ENCODE measurements at regions not wholly inside any gene's neighbourhood (a gene's known extent, or its start where the extent isn't known, plus 50 kb on each side); places are given as distances from the start of the nearest gene placed in this dataset.

- peak; percentile 80 for DNase-seq
Observed at GRCh38 chr11:27904358-27905055, 203.4 kb downstream of the KIF18A start.

GRCh38 chr11:27902981-27903624 lies 202.8 kb upstream of the BDNF start:
- DNase-seq = peak; percentile 47

- DNase-seq = no peak
Observed at GRCh38 chr11:27898166-27898565, 197.9 kb upstream of the BDNF start.

DNA sequence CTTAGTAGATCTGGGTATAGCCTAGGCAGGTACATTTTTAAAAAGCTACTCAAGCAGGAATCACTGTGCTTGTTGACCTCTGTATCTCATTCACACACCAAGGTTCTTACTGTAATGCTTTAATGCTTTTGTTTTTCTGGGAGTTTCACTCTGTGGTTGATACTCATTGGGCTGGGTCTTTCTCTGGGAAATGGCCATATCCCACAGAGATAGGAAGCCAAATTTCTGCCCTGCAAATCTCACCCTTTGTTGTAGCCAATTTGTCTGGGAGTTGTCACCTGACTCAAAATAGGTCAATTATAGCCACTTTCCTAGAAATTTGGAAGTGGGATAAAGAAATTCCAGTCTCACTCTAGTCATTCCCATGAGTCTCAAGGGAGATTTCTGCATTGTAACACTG lies 195.8 kb upstream of the BDNF start:
- no peak for DNase-seq

- no peak for DNase-seq
Observed at GRCh38 chr11:27894552-27894951, 194.3 kb upstream of the BDNF start.

GRCh38 chr11:27886857-27887256 lies 186.6 kb upstream of the BDNF start:
- DNase-seq = no peak

- DNase-seq = peak; percentile 24
Observed at GRCh38 chr11:27882066-27882697, 181.9 kb upstream of the BDNF start.

- DNase-seq = no peak
Observed at GRCh38 chr11:27875831-27876775, 175.8 kb upstream of the BDNF start.

DNA sequence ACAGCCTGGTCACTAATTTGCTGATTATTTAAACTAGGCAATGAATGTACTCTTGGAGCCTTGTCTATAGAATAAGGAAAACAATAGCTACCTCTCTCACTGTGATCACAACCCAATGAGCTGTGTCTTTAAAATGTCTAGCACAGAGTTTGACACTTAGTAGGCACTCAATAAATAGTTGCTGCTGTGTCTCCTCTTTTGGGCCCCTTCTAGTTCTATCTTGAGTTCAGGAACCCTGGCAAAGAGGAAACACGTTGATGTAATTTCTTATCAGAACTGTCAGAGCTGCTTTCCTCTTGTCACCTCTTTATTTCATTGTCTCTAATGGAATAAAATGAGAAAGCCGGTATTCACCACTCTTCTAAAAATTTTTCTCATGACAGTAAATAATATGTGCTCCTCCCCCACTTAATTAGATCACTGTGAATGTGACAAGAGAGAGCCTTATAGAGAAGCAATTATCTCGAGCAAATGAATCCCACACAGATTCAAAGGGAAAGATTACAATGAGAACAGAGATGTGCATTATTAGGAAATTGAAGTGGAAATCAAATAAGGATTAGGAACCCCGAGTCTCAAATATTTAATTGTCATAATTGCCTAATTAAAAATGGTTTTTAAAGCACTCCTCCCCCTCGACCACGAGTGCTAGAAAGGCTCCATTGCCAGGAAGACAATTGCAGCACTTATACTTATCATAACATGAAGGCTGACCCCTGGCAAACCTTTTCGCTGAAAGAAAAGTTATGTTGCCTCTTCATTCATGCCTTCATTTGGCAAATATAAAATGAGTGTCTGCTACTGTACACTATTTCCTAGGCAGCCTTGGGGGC lies 175.0 kb upstream of the BDNF start:
- no peak for DNase-seq

DNA sequence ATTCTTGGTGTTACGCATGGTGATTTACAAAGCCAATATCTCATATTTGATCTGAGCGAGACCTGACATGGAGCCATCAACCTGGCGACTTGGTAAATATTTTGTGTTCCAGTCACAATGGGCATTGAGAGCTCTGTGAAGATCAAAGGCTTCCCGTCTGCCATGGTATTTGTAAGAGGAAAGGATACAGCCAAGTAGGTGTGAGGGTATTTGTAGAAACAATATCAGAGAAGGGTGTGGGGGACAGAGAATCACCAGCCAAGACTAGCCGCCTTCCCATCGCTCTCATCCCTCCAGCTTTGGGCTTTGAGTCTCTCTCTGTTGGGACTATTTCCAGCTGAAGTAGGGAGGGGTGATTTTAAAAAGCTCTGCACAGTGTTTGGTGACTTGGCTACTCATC lies 173.4 kb upstream of the BDNF start:
- no peak for DNase-seq

DNA sequence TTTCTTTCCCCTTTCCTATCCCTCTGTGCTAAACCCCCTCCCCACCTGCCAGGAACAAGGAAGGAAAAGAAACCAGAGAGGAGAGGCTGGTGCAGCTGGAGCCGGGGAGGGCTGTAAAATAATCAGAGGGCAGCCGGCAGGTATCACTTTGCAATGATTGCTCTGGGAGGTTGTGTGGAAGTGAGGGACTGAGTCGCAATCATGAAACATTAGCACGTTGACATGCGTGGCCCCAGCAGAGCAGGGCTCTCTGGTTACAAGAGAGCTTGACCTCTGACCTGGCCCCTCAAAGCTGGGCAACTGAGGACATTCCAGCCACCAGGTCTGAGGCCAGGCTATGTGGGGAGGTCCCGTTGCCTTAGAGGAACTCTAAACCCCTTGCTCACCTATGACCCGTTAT lies 170.8 kb upstream of the BDNF start:
- no peak for DNase-seq

GRCh38 chr11:27869701-27870100 lies 169.4 kb upstream of the BDNF start:
- DNase-seq = no peak

DNA sequence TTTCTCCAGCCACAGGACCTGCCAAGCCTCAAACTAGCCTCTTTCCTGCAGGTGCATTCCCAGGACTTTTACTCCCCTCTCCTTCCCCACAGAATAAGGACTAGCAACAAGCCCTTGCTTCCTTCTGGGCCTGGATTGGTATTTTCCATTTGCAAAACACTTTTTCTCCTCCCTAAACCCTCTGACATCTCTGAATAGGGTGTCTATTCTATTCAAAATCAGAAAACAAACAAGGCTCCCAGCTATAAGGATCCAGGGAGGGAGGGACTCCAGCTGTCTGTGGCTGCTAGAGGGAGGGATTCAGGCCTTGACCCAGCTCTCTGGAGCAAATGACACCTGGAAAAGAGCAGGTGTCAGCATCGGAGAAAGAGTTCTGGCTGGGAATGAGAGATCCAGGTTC lies 168.5 kb upstream of the BDNF start:
- DNase-seq = no peak

GRCh38 chr11:27868226-27868625 lies 168.0 kb upstream of the BDNF start:
- DNase-seq = no peak

GRCh38 chr11:27865105-27865504 lies 164.8 kb upstream of the BDNF start:
- no peak for DNase-seq

- no peak for DNase-seq
Observed at GRCh38 chr11:27864611-27865010, 164.4 kb upstream of the BDNF start.

DNA sequence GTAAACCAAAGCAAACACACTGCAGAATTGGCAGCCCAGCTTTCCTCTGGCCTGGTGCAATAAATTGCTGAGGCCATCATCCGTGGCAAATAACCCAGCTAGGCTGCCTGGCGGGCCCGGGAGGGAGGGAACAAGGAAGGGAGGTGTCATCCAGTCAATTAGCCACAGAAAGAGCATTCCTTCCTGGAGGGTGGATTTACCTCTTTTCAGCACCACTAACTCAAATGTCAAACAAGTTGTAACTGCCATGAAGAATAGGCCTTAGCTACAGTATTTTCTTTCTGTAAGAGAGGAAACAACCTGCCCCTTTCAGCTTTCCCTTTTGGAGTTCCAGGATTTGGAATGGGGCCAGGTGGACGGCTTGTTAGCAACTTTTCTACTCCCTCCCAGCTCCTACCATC lies 163.8 kb upstream of the BDNF start:
- DNase-seq = no peak

DNA sequence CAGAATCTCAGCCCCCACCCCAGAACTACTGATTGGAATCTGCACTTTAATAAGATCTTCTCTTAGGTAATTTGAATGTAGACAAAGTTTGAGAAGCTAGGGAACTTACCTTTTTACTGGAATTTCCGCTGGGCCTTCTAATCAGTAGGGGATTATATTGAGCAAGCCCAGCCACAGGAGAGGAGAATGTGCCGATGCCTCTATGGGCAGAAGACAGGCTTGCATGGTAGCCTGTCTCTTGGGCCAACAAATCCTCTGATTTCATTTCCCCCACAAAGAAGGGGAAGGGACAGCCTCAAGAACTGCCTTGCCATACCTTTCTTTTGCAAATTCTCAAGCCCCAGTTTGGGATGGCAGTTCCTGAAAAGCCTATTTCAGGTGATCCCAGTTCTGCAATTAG lies 163.4 kb upstream of the BDNF start:
- no peak for DNase-seq

DNA sequence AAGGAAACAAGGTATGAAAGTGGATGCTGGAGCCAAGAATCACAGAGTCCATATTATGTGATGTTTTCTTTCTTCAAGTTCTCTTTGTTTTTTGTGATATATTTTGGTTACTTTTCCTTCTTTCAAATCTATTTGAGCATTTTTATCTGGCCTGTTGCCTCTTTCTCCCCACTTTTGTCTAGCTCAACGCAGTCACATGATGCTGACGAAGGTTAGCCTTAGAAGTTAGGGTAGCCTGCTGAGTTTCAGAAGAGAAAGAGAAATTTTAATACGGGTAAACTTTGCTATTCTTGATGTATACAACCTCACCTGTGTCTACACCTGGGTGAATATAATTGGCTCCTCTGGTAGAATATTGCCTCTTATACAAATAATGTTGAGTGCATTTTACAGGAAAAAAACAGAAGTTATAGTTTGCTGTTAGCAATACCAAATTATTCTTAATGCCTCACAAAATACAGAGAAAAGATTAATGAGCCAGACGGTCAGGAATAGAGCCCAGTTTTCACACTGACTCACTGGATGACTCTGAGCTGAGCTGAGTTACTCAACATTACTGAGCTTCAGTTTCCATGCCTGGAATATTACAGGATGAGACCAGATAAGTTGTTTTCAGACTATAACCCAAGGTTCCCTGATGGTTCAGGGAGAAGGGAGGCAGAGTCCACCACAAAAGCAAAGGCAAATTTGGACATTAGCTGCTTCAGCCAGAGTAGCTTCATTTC lies 161.6 kb upstream of the BDNF start:
- DNase-seq = peak; percentile 85

- DNase-seq = no peak
Observed at GRCh38 chr11:27860811-27861210, 160.6 kb upstream of the BDNF start.

- DNase-seq = no peak
Observed at GRCh38 chr11:27858866-27859265, 158.6 kb upstream of the BDNF start.
